ENCODE measurements at regions not wholly inside any gene's neighbourhood (a gene's known extent, or its start where the extent isn't known, plus 50 kb on each side); places are given as distances from the start of the nearest gene placed in this dataset.

GRCh38 chr10:31112961-31113360 is 81.3 kb upstream of the ZNF438 start:
- Histone ChIP-seq H3F3A (replicated peaks; ENCODE audit: low read depth) (no peaks in the 10 kb centered on the region), H3K4me3 (no peak overlapping the region), H3K27ac (ENCODE audit: low read depth) (no peak overlapping the region), H3K79me2 (replicated peaks; ENCODE audit: insufficient read depth) (no peaks in the 10 kb centered on the region), H3K36me3 (ENCODE audit: insufficient read depth) (no peaks in the 10 kb centered on the region), H2AFZ (no peak overlapping the region), H3K9me2 (ENCODE audit: insufficient read depth) (0 out of 2 replicates have a peak, but pooled peaks cover 4% of the 10 kb centered on the region), H3K27me3 (ENCODE audit: insufficient read depth) (no peaks in the 10 kb centered on the region), H3K4me1 (ENCODE audit: insufficient read depth) (no peaks in the 10 kb centered on the region), H4K20me1 (replicated peaks; ENCODE audit: insufficient read depth) (no peaks in the 10 kb centered on the region), H3K4me2 (no peak overlapping the region)
- no peaks in the 10 kb centered on the region for H3K4me1 Mint-ChIP-seq
- ATAC-seq (no peak), DNase-seq (ENCODE audit: low spot score) (no peak)
- no peak overlapping the region for H3K4me3 Mint-ChIP-seq
- peaks cover 18% of the 10 kb centered on the region; the same call in 2 of the 3 replicates for H3K9me3 Mint-ChIP-seq
- TF ChIP-seq NANOG (IDR thresholded peaks at IDR 0.05; ENCODE audit: borderline replicate concordance) = no peak
- no peak overlapping the region for H3K27ac Mint-ChIP-seq
- H3K27me3 Mint-ChIP-seq (ENCODE audit: insufficient read depth, low read depth, poor library complexity) = no peaks in the 10 kb centered on the region
- H3K36me3 Mint-ChIP-seq (ENCODE audit: low read depth) = peaks cover 9% of the 10 kb centered on the region; the same call in 2 of the 3 replicates

- Mint-ChIP-seq H3K36me3 (ENCODE audit: low read depth) (peaks cover 9% of the 10 kb centered on the region; the same call in 1 of the 3 replicates), H3K4me1 (no peaks in the 10 kb centered on the region), H3K27ac (no peak overlapping the region), H3K9me3 (peaks cover 18% of the 10 kb centered on the region; the same call in 2 of the 3 replicates), H3K27me3 (ENCODE audit: insufficient read depth, low read depth, poor library complexity) (peaks cover 1% of the 10 kb centered on the region), H3K4me3 (no peak overlapping the region)
- peaks cover 16% of the 10 kb centered on the region; the same call in 1 of the 2 replicates for H3K9me2 ChIP-seq (ENCODE audit: insufficient read depth)
- no peaks in the 10 kb centered on the region for H3F3A ChIP-seq (replicated peaks; ENCODE audit: low read depth)
- DNase-seq (ENCODE audit: low spot score) (no peak), ATAC-seq (no peak)
- H3K79me2 ChIP-seq (replicated peaks; ENCODE audit: insufficient read depth) = no peaks in the 10 kb centered on the region
- no peaks in the 10 kb centered on the region for H3K36me3 ChIP-seq (ENCODE audit: insufficient read depth)
- no peak overlapping the region for H3K4me2 ChIP-seq
- H3K4me1 ChIP-seq (ENCODE audit: insufficient read depth) = no peaks in the 10 kb centered on the region
- H4K20me1 ChIP-seq (replicated peaks; ENCODE audit: insufficient read depth) = no peaks in the 10 kb centered on the region
- no peak overlapping the region for H3K27ac ChIP-seq (ENCODE audit: low read depth)
- H3K27me3 ChIP-seq (ENCODE audit: insufficient read depth) = no peaks in the 10 kb centered on the region
- H2AFZ ChIP-seq = 0 out of 2 replicates have a peak overlapping the region, but pooled peaks have one; percentile 18
- no peak overlapping the region for H3K4me3 ChIP-seq
- no peak for TF ChIP-seq EZH2 (IDR thresholded peaks at IDR 0.05; ENCODE audit: low read depth, unreplicated experiment)
Measured at GRCh38 chr10:31116226-31116625, 84.6 kb upstream of the ZNF438 start.

- H3K27ac ChIP-seq (ENCODE audit: low read depth) = no peak overlapping the region
- TF ChIP-seq CTCF (conservative IDR thresholded peaks at IDR 0.05; ENCODE audit: low read depth in 2 of 2) (no peak), ZNF114 (CRISPR knock-in tag; IDR thresholded peaks at IDR 0.05) (no peak), EZH2 (IDR thresholded peaks at IDR 0.05; ENCODE audit: low read depth, unreplicated experiment) (no peak), REST (IDR thresholded peaks at IDR 0.05; ENCODE audit: unreplicated experiment) (no peak), JUNB (IDR thresholded peaks at IDR 0.05; ENCODE audit: unreplicated experiment) (no peak), ETS1 (IDR thresholded peaks at IDR 0.05) (no peak), NANOG (IDR thresholded peaks at IDR 0.05; ENCODE audit: borderline replicate concordance) (no peak), STAT1 (IDR thresholded peaks at IDR 0.05; ENCODE audit: unreplicated experiment) (no peak)
Measured at GRCh38 chr10:31118556-31118955, 86.9 kb upstream of the ZNF438 start.

More at GRCh38 chr10:31118556-31118955, 86.9 kb upstream of the ZNF438 start:
- Histone ChIP-seq H3K4me2 (no peak overlapping the region), H3K36me3 (ENCODE audit: insufficient read depth) (no peaks in the 10 kb centered on the region), H3K9me2 (ENCODE audit: insufficient read depth) (peaks cover 12% of the 10 kb centered on the region; the same call in 1 of the 2 replicates), H4K20me1 (replicated peaks; ENCODE audit: insufficient read depth) (no peaks in the 10 kb centered on the region), H3K4me1 (ENCODE audit: insufficient read depth) (no peaks in the 10 kb centered on the region), H2AFZ (no peak overlapping the region), H3K27me3 (ENCODE audit: insufficient read depth) (no peaks in the 10 kb centered on the region), H3K79me2 (replicated peaks; ENCODE audit: insufficient read depth) (no peaks in the 10 kb centered on the region), H3K4me3 (no peak overlapping the region), H3F3A (replicated peaks; ENCODE audit: low read depth) (no peaks in the 10 kb centered on the region)
- Mint-ChIP-seq H3K4me3 (no peak overlapping the region), H3K4me1 (no peaks in the 10 kb centered on the region), H3K9me3 (peaks cover 10% of the 10 kb centered on the region; the same call in 2 of the 3 replicates), H3K36me3 (ENCODE audit: low read depth) (peaks cover 9% of the 10 kb centered on the region; the same call in 1 of the 3 replicates), H3K27me3 (ENCODE audit: insufficient read depth, low read depth, poor library complexity) (peaks cover 1% of the 10 kb centered on the region), H3K27ac (no peak overlapping the region)
- no peak for ATAC-seq
- no peak for DNase-seq (ENCODE audit: low spot score)
